ENCODE measurements at regions not wholly inside any gene's neighbourhood (a gene's known extent, or its start where the extent isn't known, plus 50 kb on each side); places are given as distances from the start of the nearest gene placed in this dataset.

DNA sequence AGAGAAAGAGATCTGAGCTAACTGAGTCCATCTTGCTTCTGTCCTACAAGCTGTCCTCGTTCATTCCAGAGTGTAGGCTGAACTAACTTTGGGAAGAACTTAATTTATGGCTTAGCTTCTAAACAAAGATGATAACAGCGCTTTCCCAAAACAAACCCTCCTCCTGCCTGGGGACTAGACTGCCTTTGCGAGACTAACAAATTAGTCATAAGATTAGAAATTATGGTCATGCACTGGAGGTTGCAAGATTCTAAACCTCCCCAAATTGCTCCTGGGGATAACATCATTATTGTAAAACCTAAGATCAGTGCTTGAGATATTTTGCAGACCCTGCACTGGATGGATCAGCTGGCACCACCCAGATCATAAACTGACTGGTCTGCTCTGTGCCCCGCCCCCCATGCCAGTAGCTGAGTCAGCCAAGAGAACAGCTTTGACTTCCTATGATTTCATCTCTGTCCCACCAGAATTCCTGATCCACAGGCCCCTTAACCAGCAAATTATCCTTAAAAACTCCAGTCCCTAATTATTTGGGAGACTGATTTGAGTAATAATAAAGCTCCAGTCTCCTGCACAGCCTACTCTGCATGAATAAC lies 883.3 kb downstream of the TRIML1 start:
- DNase-seq (ENCODE audit: low spot score) = no peak

DNA sequence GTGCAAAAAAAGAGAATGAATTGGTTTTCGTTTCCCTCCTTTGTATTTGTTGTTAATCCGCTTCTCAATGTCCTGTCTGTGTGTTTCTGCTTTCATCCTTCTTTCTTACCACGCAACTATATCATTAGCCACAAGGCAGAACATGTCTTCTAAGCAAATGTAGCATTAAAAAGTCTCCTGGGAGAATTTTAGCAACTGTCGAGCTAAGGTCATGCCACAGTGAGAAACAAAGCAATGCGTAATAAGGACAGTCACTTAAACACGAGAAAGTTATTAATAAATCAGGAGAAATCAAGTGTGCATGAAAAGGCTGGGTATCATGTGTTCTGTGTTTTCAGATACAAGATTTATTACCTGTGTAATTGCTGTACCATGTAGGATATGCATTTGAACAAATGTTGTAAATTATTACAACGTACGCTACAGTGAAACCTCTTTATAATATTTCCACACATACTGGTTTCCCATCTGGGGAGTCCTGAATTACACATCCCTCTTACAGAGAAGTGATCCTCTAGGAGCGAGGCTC lies 890.8 kb downstream of the TRIML1 start:
- DNase-seq (ENCODE audit: low spot score) = no peak

DNA sequence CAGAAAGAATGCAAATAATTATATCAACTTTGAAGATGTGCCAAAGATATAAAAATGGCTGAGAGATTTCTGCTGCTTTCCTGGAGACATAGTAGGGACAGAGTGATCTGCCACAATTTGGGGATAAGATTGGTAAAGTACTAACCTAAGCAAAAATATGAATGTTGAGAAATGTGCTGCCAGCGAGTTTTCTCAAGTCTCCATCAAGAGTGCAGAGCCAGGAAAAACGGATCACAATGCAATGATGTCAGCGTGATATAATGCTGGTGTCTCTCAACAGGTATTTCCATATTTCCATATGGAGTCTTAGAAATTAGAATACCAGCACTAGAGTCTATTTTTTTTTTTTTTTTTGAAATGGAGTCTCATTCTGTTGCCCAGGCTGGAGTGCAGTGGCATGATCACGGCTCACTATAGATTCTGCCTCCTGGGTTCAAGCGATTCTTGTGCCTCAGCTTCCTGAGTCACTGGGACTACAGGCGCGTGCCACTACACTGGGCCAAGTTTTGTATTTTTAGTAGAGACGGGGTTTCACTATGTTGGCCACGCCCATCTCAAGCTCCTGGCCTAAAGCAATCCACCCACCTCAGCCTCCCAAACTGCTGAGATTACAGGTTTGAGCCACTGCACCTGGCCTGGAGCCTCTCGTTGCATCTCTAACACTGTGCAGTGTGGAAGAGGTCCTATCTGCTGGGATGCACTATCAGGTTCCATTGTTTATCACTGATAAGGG lies 893.5 kb downstream of the TRIML1 start:
- no peak for DNase-seq (ENCODE audit: low spot score)

DNA sequence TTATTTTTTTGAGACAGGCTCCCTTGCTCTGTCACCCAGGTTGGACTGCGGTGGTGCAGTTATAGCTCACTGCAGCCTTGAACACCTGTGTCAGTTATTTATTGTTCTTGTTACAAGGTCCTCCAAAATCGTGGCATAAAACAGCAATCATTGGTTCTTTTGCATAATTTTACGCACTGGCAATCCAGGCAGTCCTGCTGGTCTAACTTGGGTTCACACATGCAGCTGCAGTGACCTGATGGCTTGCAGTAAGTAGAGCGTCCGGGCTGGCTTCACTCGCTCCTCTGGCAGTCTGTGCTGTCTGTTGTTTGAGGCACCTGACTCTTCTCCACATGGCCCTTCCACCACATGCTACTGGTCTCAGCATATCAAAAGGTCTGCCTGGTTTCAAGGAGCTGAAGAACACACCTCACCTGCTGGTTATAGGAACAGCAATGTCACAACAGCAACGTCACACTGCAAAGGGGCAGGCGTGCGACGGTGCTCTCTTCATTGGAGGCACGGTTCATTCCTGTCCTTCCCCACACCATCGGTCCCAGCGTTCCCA lies 894.6 kb downstream of the TRIML1 start:
- DNase-seq (ENCODE audit: low spot score) = no peak

DNA sequence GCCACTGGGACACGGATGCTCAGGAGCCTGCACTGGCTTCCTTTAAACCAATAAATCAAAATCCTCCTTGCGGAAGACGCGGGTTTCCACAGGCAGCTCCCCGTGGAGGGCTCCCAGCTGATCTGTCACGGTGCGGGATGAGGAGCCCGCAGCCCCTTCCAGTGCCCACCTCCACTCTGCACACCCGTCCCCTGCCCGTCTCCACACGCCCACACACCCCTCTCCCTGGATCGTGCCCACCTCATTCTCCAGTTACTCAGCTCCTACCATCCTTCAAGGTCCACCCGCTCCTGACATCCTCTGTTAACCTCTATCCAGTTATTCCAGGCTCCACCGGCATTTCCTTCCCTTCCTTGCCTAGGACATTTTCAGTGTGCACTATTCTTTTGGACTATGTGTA lies 895.9 kb downstream of the TRIML1 start:
- DNase-seq (ENCODE audit: low spot score) = no peak

DNA sequence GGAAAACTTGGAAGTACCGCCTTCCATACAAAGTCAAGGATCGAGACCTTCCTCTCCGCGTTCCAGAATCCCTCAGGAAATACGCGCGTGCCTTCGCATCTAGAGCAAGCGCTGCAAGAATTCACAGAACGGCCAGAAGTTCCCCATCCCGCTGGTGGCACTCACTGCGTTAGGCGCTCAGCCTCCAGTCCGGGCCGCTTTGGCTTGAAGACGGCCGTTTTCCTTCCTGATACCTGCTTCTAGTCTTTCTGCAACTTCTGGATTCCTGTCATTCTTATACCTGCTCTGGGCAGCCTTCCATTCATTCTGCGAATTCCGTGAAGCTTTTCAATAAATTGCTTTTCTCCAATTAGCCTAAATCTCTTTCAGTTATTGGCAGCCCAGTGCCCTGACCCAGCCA lies 896.4 kb downstream of the TRIML1 start:
- no peak for DNase-seq (ENCODE audit: low spot score)

DNA sequence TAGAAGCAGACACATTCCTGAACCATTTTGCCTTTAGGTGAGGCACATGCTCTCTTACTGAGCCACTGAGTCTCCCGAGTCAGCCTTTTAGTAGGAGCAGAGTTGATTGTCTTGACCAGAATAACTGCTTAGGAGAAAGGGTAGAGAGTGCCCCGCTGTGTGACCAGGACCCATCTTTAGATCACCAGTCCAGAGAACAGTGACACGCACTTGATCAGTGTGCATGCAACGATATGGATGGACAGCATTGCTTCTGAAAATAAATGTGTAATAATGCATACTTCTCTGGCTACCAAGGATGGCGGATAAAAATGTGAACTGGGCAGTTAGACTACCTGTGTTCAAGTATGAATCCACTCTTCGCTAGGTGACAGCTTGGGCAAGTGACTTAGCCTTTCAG lies 897.7 kb downstream of the TRIML1 start:
- no peak for DNase-seq (ENCODE audit: low spot score)

DNA sequence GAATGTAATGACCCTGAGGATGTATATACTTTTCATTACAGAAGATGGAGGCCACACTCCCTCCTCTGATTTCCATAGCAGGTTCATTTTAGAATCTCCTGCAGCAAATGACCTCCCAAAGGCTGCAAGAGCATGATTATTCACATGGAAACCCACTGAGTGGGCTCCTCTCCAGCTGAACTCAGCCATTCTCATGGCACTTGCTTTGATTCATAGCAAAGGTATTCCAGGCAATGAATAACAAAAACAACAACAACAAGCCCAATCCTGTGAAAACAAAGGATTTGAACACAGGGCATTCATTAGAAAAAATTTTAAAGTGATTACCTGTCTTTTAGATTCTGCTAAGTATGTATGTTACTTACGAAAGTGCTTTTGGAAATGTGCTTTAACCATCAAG lies 894.0 kb upstream of the FRG1 start:
- DNase-seq (ENCODE audit: low spot score) = no peak

DNA sequence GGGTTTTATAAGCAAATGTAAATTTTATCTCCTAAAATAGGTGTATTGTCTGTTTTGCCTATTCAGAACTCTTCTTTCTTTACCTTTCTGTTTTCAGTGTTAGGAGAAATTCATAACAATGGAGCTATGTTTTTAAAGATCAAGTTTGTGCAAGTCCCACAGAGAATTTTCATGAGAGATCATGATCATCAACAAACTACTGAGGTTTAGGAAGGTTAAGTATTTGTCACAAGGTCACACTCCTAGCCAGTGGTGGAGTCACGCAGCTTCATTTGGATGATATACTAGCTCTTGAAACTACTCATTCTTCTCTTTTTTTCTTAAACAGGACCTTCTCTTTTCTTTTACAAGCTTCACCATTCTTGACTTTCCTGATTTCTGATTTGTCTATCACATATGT lies 892.6 kb upstream of the FRG1 start:
- DNase-seq (ENCODE audit: low spot score) = no peak

DNA sequence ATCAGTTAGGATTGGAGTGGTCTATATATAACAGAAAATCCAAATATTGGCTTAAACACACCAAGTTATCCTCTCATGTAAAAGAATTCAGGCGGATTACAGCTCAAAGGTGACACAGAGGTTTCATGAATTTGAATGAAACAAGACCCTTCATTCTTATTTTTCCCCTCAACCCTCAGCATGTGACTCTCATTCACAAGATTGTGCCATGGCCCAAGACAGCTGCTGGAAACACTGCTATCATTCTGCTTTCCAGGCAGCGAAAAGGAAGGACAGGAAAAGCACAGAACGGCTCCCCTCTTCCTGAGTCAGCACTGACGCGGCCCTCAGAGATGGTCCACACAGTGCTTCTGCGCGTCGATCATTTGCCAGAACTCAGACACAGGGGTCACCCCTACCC lies 891.0 kb upstream of the FRG1 start:
- DNase-seq (ENCODE audit: low spot score) = no peak

DNA sequence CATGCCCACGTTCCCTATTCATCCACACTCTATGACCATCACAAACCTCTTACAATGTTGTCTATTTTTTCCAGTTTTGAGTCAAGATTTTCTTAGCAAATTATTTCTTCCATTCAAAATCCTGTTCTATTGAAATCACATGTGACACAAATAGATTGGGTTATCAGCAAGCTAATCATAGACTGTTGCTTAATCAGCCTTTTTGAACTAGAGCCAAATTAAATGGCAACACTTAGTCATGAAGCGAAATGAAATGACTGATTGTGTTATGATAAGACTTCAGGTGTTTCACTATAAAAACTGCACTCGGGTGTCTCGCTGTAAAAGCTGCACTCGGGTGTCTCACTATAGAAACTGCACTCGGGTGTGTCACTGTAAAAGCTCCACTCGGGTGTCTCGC lies 890.0 kb upstream of the FRG1 start:
- DNase-seq (ENCODE audit: low spot score) = no peak

DNA sequence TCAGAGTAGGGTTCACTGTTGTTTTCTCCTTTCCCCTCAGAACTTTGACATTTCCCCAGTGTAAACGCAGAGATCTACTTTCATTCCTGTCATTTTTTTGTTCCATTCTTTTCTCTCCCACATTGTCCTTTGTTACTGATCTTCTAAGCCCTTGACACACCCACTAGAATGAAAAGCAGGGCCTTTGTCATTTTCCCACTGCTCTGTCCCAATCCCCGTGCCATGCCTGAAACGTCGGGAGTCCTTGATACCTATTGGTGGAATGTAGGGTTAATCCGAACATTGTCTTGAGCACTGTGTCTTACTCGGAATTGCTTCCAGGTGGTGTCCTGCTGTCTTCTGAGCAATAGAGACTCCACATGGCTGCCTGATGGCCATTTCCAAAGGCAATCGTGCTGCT lies 887.1 kb upstream of the FRG1 start:
- DNase-seq (ENCODE audit: low spot score) = no peak

DNA sequence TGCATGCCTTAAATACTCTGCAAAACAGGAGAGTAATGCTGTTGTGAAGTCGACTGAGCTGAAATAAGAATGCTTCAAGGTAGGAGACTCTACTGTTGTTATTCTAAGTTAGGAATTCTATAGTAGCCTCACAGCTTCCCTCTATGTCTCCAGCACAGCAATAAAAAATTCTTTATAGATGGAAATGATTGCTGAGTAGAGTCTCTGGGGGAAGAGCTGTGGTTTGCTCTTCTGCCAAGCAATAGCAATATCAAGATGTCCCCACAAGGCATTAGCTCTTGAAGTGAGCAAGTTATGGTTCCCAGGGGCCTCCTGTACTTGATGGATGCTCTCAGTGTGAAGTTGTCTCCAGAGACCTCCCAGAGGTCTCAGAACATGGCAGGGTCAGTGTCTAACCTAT lies 880.6 kb upstream of the FRG1 start:
- DNase-seq (ENCODE audit: low spot score) = no peak

DNA sequence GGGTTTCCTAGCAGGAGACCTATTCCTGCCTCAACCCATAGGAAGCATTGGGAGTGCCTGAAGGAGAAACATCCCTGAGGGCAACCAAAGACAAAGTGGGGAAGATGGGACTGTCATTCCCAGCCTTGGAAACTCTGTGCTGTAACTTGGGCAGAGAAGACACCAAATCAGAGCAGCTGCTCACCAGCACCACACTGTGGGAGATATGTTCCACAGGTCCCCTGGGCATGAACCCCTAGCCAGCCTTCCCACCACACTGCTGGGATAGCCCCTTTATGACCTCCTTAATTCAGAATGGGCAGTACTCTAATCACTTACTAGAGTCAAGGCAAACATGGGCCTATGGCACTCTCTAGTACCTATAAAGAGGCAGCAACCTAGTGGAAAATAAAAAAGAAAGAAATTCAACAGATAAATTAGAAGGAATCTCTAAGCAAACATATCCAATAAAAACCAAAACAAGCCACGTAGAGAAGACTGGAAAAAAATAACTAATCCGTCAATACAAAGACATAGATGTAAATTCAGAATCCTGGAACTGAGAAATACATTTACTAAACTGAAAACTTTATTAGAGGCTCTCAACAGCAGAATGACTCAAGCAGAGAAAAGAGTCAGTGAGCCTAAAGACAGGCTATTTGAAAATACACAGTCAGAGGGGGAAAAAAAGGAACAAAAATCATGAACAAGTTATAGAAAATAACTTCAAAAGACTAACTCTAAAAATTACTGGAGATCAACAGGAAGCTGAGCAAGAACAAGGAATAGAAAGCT lies 878.4 kb upstream of the FRG1 start:
- DNase-seq (ENCODE audit: low spot score) = no peak

DNA sequence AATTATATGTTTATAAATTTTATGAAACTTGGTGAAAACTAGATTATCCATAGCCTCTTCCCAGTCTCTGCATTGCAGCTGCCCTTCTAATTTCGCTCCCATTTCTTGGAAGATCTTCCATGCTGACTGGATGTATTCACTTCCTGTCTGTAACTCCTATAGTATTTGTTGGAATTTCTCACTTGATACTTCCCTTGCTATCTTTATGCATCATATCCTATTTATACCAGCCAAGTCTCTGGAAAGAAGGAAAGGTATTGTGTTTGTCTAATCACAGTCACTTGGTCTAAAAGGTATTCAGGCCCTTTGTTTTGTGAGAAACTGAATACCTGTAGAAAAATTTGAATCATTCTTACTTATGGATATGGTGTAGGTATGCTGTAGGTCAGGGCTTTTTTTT lies 870.9 kb upstream of the FRG1 start:
- no peak for DNase-seq (ENCODE audit: low spot score)

DNA sequence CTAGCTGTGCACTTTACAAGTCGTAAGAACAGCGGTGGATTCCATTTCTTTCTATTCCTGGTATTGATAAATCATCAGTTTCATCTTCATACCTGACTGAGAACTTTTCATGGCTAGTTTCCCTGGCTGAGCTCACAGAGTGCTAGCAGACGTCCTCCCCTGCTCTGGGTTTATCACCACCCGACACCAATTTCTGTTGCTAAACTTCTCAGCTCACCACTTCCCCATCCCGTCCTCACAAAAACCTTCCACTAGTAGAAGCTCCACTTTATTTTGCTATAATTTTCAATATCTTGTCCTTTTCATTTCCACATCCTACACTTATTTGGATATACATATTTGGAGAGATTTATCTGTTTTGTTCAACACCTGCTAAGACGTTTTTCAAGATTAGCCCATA lies 869.4 kb upstream of the FRG1 start:
- no peak for DNase-seq (ENCODE audit: low spot score)

DNA sequence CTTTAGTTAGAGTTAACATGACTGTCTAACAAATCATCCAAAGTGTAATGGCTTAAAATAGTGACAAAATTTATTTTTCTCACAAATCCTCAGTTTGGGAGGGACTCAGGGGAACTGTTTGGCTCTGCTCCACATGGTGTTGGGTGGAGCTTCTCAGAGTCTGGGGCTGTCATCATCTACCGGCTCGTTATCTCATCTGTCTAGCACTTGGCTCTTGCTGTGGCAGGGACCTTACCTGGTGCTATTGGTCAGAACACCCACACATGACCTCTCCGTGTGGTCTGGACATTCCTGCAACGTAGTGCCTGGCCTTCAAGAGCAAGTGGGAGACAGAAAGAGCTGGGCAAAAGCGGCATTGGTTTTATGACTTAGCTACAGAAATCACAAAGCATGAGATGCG lies 866.9 kb upstream of the FRG1 start:
- no peak for DNase-seq (ENCODE audit: low spot score)

DNA sequence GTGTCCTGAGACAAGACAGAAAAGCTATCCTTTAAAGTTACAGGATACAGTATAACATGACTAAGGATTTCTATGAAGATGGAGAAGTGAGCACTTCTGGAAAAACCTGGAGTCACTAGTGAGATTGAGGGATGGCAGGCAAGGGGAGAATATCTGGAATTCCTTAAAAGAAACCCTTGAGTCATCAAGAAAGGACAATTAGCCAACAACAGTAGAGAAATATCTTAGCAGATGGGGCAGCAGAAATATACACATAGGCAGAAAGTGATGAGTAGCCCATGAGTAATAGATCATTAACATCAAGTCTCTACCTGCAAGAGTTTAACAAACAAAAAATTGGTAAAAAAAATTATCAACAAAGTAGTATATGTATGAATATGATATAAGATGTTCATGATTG lies 858.8 kb upstream of the FRG1 start:
- no peak for DNase-seq (ENCODE audit: low spot score)

DNA sequence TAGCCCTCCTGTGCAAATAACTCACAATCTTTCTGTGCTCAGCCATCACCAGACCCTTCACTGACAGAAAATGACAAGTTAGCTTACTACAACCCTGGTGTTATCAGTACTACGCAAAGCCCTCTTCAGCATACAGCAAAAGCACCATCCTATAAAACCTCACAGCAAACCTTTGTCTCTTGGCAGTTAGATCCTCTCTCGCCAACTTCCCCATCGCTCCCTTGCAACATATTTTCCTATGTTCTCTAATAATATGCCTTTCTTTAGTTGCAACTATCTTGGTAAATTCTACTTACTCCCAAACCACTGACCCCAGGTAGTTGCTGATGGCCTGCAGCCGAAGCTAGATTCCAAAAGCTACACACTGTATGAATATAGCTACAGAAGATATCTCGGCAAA lies 856.9 kb upstream of the FRG1 start:
- DNase-seq (ENCODE audit: low spot score) = no peak

DNA sequence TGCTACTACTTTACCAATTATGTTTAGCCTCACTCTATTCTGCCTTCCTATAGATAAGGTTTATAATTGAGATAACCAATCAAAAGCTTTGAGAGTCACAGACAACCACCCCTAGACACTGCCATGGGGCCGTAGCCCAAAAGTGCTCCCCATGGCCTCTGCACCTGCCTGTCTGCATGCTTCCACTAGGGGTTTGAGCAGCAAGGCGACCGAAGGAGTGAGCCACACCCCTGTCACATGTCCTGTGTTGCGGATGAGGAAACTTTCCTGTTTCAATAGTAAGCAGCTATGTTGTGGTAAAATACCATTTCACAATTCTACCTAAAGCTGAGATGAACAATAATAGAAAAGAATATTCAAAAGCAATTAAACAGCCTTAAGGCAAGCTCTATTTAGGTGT lies 856.0 kb upstream of the FRG1 start:
- no peak for DNase-seq (ENCODE audit: low spot score)

DNA sequence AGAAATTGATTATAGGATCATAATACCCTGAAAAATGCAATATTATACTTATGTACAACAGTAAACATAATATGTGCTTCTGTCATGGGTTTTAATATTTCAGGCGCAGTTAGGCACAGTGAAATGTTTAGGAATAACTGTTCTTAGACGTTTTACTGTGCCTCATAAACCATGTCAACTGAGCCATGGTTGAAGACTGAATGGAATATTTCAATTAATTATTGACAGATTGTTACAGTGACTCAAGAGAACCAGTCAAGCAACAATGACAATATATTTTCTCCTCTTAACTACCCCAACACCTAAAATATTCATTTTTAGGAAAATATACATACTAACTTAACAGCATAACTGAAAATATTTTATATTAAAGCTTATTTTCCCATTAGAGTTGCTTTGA lies 852.7 kb upstream of the FRG1 start:
- DNase-seq (ENCODE audit: low spot score) = no peak

DNA sequence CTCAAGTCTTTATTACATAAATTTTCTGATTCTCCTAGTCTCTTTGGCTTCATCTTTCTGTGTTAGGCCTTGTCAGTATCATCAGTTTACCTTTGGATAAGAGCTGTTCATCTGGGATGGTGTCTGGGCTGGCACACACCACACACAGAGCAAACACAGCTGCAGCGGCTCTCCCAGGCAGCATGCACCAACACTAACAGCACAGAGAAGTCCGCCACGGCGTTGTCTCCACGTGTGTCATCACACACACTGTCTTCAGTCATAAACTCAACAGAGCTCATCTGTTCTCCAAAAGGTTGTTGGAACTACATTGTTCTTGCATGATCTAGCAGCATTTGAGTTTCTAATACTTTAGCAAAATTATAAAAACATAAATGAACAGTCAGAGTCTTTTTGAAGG lies 851.9 kb upstream of the FRG1 start:
- no peak for DNase-seq (ENCODE audit: low spot score)

DNA sequence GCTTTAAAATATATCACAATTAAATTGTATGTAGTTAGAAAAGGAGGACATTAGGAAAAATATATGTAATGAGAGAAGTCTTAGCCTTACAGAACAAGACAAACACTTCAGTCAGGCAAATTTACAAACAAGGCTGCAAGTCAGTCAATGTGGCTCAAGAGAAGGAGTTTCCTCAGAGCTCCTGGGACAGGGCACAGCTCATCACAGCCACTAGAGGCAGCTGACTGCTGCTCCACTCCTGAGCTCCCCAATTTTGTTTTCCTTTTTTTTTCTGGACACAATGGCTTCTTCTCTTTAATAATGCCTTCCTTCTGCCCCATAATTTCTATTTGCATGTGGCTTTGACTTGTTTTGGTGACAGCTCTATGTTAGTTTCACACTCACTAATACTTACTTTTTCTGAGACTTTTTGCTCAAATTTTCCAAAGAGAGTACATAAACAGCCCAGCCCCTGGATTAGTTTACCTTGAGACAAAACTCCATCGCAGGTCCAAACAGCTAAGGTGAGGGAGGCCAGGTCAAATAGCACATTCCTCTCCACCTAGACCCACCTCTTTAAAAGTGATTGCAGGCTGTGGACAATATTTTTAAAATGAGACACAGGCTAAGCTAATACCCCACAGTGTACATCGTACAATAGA lies 850.4 kb upstream of the FRG1 start:
- no peak for DNase-seq (ENCODE audit: low spot score)

Measured in HuH-7.5 (cell line).